ENCODE measurements at regions not wholly inside any gene's neighbourhood (a gene's known extent, or its start where the extent isn't known, plus 50 kb on each side); places are given as distances from the start of the nearest gene placed in this dataset.

GRCh38 chr3:147904421-147904820 lies 495.3 kb downstream of the ZIC1 start:
- no peak for TF ChIP-seq CTCF (conservative IDR thresholded peaks at IDR 0.05; ENCODE audit: low read depth, low read length)
- no peak for DNase-seq (ENCODE audit: low read depth)
- no peak overlapping the region for H3K4me3 ChIP-seq (ENCODE audit: low read length)

GRCh38 chr3:147906285-147906684 lies 497.1 kb downstream of the ZIC1 start:
- TF ChIP-seq CTCF (conservative IDR thresholded peaks at IDR 0.05; ENCODE audit: low read depth, low read length), result no peak
- no peak overlapping the region for H3K4me3 ChIP-seq (ENCODE audit: low read length)
- no peak for DNase-seq (ENCODE audit: low read depth)

GRCh38 chr3:147914532-147914931 lies 505.4 kb downstream of the ZIC1 start:
- DNase-seq (ENCODE audit: low read depth), result no peak
- no peak for TF ChIP-seq CTCF (conservative IDR thresholded peaks at IDR 0.05; ENCODE audit: low read depth, low read length)
- no peak overlapping the region for H3K4me3 ChIP-seq (ENCODE audit: low read length)

GRCh38 chr3:147915057-147915456 lies 505.9 kb downstream of the ZIC1 start:
- no peak overlapping the region for H3K4me3 ChIP-seq (ENCODE audit: low read length)
- DNase-seq (ENCODE audit: low read depth), result no peak

GRCh38 chr3:147919496-147919895 lies 510.3 kb downstream of the ZIC1 start:
- DNase-seq (ENCODE audit: low read depth), result no peak
- TF ChIP-seq CTCF (conservative IDR thresholded peaks at IDR 0.05; ENCODE audit: low read depth, low read length), result no peak
- H3K4me3 ChIP-seq (ENCODE audit: low read length), result no peak overlapping the region

More at GRCh38 chr3:147915057-147915456, 505.9 kb downstream of the ZIC1 start:
- no peak for TF ChIP-seq CTCF (conservative IDR thresholded peaks at IDR 0.05; ENCODE audit: low read depth, low read length)

GRCh38 chr3:147921051-147921450 lies 511.9 kb downstream of the ZIC1 start:
- no peak for DNase-seq (ENCODE audit: low read depth)
- no peak overlapping the region for H3K4me3 ChIP-seq (ENCODE audit: low read length)
- TF ChIP-seq CTCF (conservative IDR thresholded peaks at IDR 0.05; ENCODE audit: low read depth, low read length), result no peak

- no peak overlapping the region for H3K4me3 ChIP-seq (ENCODE audit: low read length)
- no peak for DNase-seq (ENCODE audit: low read depth)
- TF ChIP-seq CTCF (conservative IDR thresholded peaks at IDR 0.05; ENCODE audit: low read depth, low read length), result no peak
Observed at GRCh38 chr3:147924755-147925154, 515.6 kb downstream of the ZIC1 start.
